ENCODE measurements at regions not wholly inside any gene's neighbourhood (a gene's known extent, or its start where the extent isn't known, plus 50 kb on each side); places are given as distances from the start of the nearest gene placed in this dataset.

DNA sequence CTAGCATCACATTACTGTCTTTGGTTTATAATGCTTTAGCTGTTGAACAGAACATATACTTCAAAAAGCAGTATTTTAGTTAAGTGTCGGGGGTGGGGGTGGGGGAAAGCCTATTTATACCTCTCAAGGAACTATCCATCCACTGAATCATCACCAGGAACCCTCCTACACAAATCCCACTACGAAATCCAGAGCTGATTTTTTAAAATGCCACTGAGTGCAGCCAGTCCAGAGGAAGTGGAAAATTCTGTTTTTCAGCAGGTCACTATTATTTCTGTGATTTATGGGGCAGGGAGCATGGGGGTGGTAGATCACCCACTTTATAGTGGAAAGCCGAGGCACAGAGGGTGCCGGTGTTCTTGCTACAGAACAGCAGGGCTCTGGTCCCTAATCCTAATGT is 284.1 kb downstream of the SOX9 start (continued):
- TF ChIP-seq, protein P1, sequence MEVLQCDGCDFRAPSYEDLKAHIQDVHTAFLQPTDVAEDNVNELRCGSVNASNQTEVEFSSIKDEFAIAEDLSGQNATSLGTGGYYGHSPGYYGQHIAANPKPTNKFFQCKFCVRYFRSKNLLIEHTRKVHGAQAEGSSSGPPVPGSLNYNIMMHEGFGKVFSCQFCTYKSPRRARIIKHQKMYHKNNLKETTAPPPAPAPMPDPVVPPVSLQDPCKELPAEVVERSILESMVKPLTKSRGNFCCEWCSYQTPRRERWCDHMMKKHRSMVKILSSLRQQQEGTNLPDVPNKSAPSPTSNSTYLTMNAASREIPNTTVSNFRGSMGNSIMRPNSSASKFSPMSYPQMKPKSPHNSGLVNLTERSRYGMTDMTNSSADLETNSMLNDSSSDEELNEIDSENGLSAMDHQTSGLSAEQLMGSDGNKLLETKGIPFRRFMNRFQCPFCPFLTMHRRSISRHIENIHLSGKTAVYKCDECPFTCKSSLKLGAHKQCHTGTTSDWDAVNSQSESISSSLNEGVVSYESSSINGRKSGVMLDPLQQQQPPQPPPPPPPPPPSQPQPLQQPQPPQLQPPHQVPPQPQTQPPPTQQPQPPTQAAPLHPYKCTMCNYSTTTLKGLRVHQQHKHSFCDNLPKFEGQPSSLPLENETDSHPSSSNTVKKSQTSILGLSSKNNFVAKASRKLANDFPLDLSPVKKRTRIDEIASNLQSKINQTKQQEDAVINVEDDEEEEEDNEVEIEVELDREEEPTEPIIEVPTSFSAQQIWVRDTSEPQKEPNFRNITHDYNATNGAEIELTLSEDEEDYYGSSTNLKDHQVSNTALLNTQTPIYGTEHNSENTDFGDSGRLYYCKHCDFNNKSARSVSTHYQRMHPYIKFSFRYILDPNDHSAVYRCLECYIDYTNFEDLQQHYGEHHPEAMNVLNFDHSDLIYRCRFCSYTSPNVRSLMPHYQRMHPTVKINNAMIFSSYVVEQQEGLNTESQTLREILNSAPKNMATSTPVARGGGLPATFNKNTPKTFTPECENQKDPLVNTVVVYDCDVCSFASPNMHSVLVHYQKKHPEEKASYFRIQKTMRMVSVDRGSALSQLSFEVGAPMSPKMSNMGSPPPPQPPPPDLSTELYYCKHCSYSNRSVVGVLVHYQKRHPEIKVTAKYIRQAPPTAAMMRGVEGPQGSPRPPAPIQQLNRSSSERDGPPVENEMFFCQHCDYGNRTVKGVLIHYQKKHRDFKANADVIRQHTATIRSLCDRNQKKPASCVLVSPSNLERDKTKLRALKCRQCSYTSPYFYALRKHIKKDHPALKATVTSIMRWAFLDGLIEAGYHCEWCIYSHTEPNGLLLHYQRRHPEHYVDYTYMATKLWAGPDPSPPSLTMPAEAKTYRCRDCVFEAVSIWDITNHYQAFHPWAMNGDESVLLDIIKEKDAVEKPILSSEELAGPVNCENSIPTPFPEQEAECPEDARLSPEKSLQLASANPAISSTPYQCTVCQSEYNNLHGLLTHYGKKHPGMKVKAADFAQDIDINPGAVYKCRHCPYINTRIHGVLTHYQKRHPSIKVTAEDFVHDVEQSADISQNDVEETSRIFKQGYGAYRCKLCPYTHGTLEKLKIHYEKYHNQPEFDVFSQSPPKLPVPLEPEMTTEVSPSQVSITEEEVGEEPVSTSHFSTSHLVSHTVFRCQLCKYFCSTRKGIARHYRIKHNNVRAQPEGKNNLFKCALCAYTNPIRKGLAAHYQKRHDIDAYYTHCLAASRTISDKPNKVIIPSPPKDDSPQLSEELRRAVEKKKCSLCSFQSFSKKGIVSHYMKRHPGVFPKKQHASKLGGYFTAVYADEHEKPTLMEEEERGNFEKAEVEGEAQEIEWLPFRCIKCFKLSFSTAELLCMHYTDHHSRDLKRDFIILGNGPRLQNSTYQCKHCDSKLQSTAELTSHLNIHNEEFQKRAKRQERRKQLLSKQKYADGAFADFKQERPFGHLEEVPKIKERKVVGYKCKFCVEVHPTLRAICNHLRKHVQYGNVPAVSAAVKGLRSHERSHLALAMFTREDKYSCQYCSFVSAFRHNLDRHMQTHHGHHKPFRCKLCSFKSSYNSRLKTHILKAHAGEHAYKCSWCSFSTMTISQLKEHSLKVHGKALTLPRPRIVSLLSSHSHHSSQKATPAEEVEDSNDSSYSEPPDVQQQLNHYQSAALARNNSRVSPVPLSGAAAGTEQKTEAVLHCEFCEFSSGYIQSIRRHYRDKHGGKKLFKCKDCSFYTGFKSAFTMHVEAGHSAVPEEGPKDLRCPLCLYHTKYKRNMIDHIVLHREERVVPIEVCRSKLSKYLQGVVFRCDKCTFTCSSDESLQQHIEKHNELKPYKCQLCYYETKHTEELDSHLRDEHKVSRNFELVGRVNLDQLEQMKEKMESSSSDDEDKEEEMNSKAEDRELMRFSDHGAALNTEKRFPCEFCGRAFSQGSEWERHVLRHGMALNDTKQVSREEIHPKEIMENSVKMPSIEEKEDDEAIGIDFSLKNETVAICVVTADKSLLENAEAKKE (CRISPR knock-in tag; IDR thresholded peaks at IDR 0.05): no peak
- TF ChIP-seq NANOG (IDR thresholded peaks at IDR 0.05; ENCODE audit: borderline replicate concordance) (no peak), POLR2AphosphoS5 (IDR thresholded peaks at IDR 0.05; ENCODE audit: low read depth) (no peak)
- TF ChIP-seq, protein P2, sequence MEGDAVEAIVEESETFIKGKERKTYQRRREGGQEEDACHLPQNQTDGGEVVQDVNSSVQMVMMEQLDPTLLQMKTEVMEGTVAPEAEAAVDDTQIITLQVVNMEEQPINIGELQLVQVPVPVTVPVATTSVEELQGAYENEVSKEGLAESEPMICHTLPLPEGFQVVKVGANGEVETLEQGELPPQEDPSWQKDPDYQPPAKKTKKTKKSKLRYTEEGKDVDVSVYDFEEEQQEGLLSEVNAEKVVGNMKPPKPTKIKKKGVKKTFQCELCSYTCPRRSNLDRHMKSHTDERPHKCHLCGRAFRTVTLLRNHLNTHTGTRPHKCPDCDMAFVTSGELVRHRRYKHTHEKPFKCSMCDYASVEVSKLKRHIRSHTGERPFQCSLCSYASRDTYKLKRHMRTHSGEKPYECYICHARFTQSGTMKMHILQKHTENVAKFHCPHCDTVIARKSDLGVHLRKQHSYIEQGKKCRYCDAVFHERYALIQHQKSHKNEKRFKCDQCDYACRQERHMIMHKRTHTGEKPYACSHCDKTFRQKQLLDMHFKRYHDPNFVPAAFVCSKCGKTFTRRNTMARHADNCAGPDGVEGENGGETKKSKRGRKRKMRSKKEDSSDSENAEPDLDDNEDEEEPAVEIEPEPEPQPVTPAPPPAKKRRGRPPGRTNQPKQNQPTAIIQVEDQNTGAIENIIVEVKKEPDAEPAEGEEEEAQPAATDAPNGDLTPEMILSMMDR (conservative IDR thresholded peaks at IDR 0.05; ENCODE audit: low read depth in 2 of 2): no peak

DNA sequence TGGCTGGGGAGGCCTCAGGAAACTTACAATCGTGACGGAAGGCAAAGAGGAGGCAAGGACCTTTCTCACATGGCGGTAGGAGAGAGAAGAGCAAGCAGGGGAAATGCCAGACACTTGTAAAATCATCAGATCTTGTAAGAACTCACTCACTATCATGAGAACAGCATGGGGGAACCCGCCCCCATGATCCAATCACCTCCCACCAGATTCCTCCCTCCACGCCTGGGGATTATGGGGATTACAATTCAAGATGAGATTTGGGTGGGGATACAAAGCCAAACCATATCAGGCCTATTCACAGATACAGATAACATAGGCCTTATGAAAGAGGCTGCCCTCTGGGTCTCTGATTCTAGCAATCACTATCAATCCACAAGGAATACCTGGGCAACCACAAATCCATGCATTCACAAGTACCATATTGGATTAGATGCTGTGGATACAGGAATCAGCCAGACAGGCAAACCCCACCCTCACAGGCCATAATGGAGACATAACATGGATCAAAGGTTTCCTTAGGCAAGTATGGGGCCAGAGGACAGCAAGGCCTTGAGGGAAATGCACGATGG is 284.9 kb downstream of the SOX9 start:
- Mint-ChIP-seq H3K4me3 (no peak overlapping the region), H3K27ac (no peak overlapping the region), H3K27me3 (ENCODE audit: insufficient read depth, low read depth, poor library complexity) (peaks cover 43% of the 10 kb centered on the region), H3K9me3 (no peaks in the 10 kb centered on the region; the same call in 2 of the 3 replicates), H3K4me1 (peaks cover 19% of the 10 kb centered on the region), H3K36me3 (ENCODE audit: low read depth) (0 out of 3 replicates have a peak, but pooled peaks cover 3% of the 10 kb centered on the region)
- H3F3A ChIP-seq (replicated peaks; ENCODE audit: low read depth): no peaks in the 10 kb centered on the region
- no peaks in the 10 kb centered on the region for H3K79me2 ChIP-seq (replicated peaks; ENCODE audit: insufficient read depth)
- no peaks in the 10 kb centered on the region for H4K20me1 ChIP-seq (replicated peaks; ENCODE audit: insufficient read depth)
- no peaks in the 10 kb centered on the region for H3K36me3 ChIP-seq (ENCODE audit: insufficient read depth)
- no peak for DNase-seq (ENCODE audit: low spot score)
- H3K4me2 ChIP-seq: no peak overlapping the region
- H3K27ac ChIP-seq (ENCODE audit: low read depth): no peak overlapping the region
- H3K9me2 ChIP-seq (ENCODE audit: insufficient read depth): 0 out of 2 replicates have a peak, but pooled peaks cover 3% of the 10 kb centered on the region
- peaks cover 24% of the 10 kb centered on the region for H3K27me3 ChIP-seq (ENCODE audit: insufficient read depth)
- H3K4me1 ChIP-seq (ENCODE audit: insufficient read depth): no peaks in the 10 kb centered on the region
- no peak overlapping the region for H2AFZ ChIP-seq
- ATAC-seq: no peak
- no peak overlapping the region for H3K4me3 ChIP-seq
- no peak for TF ChIP-seq ZNF331 (CRISPR knock-in tag; IDR thresholded peaks at IDR 0.05; ENCODE audit: low read depth)
- TF ChIP-seq, protein P1 (CRISPR knock-in tag; IDR thresholded peaks at IDR 0.05): no peak
- TF ChIP-seq EZH2phosphoT487 (IDR thresholded peaks at IDR 0.05; ENCODE audit: unreplicated experiment): no peak
- no peak for TF ChIP-seq JUNB (IDR thresholded peaks at IDR 0.05; ENCODE audit: unreplicated experiment)
- no peak for TF ChIP-seq ZNF114 (CRISPR knock-in tag; IDR thresholded peaks at IDR 0.05)

All from GM23338 (cell line).